AG04450 (cell line): ENCODE measurements at regions not wholly inside any gene's neighbourhood (a gene's known extent, or its start where the extent isn't known, plus 50 kb on each side); places are given as distances from the start of the nearest gene placed in this dataset.

Experiments used
- CTCF ChIA-PET: fragments of 300-600, 350-600 bp; formaldehyde crosslinking; extraction: SDS; loops from one replicate; lab custom pipeline; 2022; ENCODE audit warnings: antibody characterized with exemption, inconsistent platforms; lab: Charles Lee
- POLR2A ChIA-PET: fragments of 350-600 bp; formaldehyde crosslinking; extraction: SDS; loops from one replicate; lab custom pipeline; 2021; ENCODE audit warnings: antibody characterized with exemption, inconsistent platforms; lab: Yijun Ruan, JAX
- DNase-seq: peaks from one replicate; pipeline ENCODE4 v3.0.0-alpha.2; 2011; ENCODE audit warnings: low read depth, low spot score
- H3K27ac ChIP-seq: one replicate; pipeline ENCODE4 v1.5.1; 2012; ENCODE audit warnings: low read depth, low read length, control low read depth
- H3K27me3 ChIP-seq: one replicate; pipeline ENCODE4 v1.6.0; 2012; ENCODE audit warnings: low read length; ENCODE audit not compliant: control insufficient read depth, insufficient read depth
- H3K4me3 ChIP-seq: 2 replicates; pipeline ENCODE4 v1.5.1; 2011; ENCODE audit warnings: mild to moderate bottlenecking, low read depth, low read length, control low read depth
- H3K9me3 ChIP-seq: 2 replicates; pipeline ENCODE4 v1.5.1; 2012; ENCODE audit warnings: low read length; ENCODE audit not compliant: control insufficient read depth, insufficient read depth
- CTCF ChIP-seq: IDR thresholded peaks from 2 replicates; pipeline ENCODE4 v1.5.1; 2011; ENCODE audit warnings: low read depth, low read length, control low read depth, inconsistent platforms

DNA sequence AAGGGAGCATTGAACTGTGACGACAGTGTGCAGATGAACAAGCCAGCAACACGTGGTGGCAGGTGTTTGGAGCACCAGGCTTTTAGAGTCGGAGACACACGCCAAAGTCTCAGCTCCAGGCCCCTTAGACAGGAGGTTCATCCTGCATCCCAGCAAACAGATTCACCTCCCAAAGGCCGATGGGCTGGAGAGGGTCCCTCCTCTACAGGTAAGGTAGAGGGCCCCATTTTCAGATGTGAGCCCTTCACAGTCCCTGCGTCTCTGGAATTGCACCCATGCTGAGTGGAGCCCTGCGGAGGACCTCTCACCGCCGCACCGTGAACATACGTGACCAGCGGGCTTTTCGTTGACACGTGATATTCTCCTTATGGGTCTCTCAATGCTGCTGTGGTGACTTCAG lies 109.0 kb upstream of the B3GAT1 start:
- H3K27me3 ChIP-seq = no peaks in the 10 kb centered on the region
- CTCF ChIA-PET = no interaction called here
- TF ChIP-seq CTCF = no peak
- peaks cover 79% of the 10 kb centered on the region for H3K9me3 ChIP-seq
- no peak overlapping the region for H3K27ac ChIP-seq
- DNase-seq = no peak
- POLR2A ChIA-PET = no interaction called here
- H3K4me3 ChIP-seq = no peak overlapping the region

- ChIA-PET POLR2A (no interaction called here), CTCF (no interaction called here)
- Histone ChIP-seq H3K9me3 (peaks cover 83% of the 10 kb centered on the region), H3K27me3 (no peaks in the 10 kb centered on the region), H3K27ac (no peak overlapping the region), H3K4me3 (no peak overlapping the region)
- no peak for DNase-seq
- TF ChIP-seq CTCF = no peak
Measured at GRCh38 chr11:134519788-134520187, 107.7 kb upstream of the B3GAT1 start.

DNA sequence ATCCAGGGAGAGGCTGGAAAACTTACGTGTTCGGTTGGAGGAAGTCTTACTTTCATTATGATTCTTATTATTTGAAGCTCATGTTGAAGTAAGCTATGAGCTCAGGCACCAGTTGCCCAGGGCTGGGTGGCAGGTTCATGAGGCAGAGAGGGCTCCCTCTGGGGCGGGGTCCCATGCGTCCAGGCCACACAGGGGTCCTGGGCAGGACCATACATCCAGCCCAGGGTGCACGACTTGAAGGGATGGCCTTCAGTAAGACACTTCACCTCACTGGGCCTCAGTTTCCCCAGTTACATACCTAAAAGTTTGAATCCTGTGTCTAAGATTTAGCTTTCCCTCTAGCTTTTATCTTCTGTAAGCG lies 107.3 kb upstream of the B3GAT1 start:
- no peak for TF ChIP-seq CTCF
- no peak overlapping the region for H3K27ac ChIP-seq
- H3K9me3 ChIP-seq = peaks cover 85% of the 10 kb centered on the region
- H3K4me3 ChIP-seq = no peak overlapping the region
- H3K27me3 ChIP-seq = no peaks in the 10 kb centered on the region
- ChIA-PET POLR2A (no interaction called here), CTCF (no interaction called here)
- no peak for DNase-seq

DNA sequence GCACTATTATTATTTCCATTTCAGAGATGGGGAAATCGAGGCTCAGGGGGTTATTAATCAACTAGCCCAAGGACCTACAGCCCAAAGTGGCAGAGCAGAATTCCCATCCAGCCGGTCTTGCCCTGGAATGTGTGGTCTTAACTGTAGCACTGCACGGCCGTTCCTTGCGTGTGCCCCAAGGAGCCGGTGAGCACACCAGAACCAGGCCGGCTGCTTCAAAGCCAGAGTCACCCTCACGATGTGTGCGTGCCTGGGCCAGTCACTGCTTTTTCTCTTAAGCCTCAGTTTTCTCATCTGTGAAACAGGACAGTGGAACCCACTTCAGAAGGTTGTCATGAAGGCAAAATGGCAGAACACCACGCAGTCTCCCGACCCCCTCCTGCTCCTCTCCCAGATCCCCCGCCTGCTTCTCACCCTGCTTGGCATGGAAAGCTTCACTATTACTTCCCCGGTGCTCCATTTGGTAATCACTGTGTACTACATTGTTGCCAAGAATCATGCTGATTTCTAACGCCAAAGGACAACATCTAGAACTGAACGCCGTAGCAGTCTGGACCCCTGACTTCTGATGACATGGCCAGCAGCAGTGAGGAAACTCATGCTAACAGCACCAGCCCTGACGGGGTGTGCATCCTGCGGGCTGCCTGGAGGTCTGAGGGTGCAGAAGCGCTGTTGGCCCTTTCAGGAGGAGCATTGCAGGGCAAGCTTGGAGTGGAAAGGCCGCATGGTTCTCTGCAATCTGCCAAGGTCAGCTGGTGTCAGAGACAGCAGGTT lies 106.8 kb upstream of the B3GAT1 start:
- CTCF ChIA-PET = no interaction called here
- no peak for DNase-seq
- POLR2A ChIA-PET = no interaction called here
- Histone ChIP-seq H3K9me3 (peaks cover 87% of the 10 kb centered on the region), H3K27ac (no peak overlapping the region), H3K27me3 (no peaks in the 10 kb centered on the region), H3K4me3 (no peak overlapping the region)
- TF ChIP-seq CTCF = no peak

GRCh38 chr11:134517621-134518293 lies 105.7 kb upstream of the B3GAT1 start:
- peaks cover 93% of the 10 kb centered on the region for H3K9me3 ChIP-seq
- no peak overlapping the region for H3K4me3 ChIP-seq
- TF ChIP-seq CTCF = no peak
- POLR2A ChIA-PET = no interaction called here
- H3K27me3 ChIP-seq = no peaks in the 10 kb centered on the region
- CTCF ChIA-PET = no interaction called here
- no peak overlapping the region for H3K27ac ChIP-seq
- no peak for DNase-seq
